ENCODE measurements at regions not wholly inside any gene's neighbourhood (a gene's known extent, or its start where the extent isn't known, plus 50 kb on each side); places are given as distances from the start of the nearest gene placed in this dataset.

DNA sequence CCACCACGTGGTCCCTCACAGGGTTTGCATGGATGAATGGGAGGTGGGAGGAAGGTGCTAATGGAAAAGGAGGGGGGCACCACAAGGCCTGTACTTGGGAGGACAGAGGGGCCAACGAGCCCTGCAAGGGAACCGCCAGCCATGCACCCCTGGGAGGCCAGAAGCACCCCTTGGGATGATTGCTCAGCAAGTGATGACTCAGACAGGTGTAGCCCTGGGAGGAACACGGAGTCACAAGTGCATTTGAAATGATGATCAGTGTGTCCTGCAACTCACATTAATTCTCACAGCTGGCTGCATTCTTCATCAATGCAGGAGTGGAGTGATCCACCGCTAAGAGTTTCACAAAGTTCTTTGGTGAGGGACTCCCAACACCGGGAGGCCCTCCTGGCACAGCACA is 82.8 kb upstream of the ZNF254 start:
- Histone ChIP-seq H3K79me1 (ENCODE audit: insufficient read depth, low read depth, low read length, poor library complexity, severe bottlenecking) (no peaks in the 10 kb centered on the region), H3T11ph (ENCODE audit: low read length) (no peak overlapping the region), H4K8ac (replicated peaks; ENCODE audit: insufficient read length, low read depth, low read length) (no peak overlapping the region), H3K18ac (ENCODE audit: insufficient read length, low read depth, low read length) (no peak overlapping the region), H3K4ac (ENCODE audit: low read depth, low read length) (no peak overlapping the region), H3K4me2 (ENCODE audit: insufficient read depth, insufficient read length, low read length) (no peak overlapping the region), H3K23me2 (ENCODE audit: insufficient read length, low read depth, low read length, poor library complexity, severe bottlenecking) (no peaks in the 10 kb centered on the region), H2BK12ac (ENCODE audit: insufficient read length, low read depth, low read length) (no peak overlapping the region), H2BK5ac (ENCODE audit: insufficient read length, low read length) (no peak overlapping the region), H3K27ac (ENCODE audit: insufficient read length, low read depth, low read length) (no peak overlapping the region), H3K23ac (ENCODE audit: insufficient read length, low read depth, low read length) (no peak overlapping the region), H3K79me2 (ENCODE audit: insufficient read depth, low read length) (no peaks in the 10 kb centered on the region), H4K20me1 (ENCODE audit: control insufficient read depth, insufficient read depth, insufficient read length) (no peaks in the 10 kb centered on the region), H2AFZ (ENCODE audit: low read length) (no peak overlapping the region), H3K9ac (ENCODE audit: extremely low read depth, insufficient read length, low read length) (no peak overlapping the region), H4K5ac (ENCODE audit: insufficient read length, low read depth, low read length) (no peak overlapping the region), H3K27me3 (ENCODE audit: insufficient read depth, low read length) (no peaks in the 10 kb centered on the region), H3K9me3 (ENCODE audit: control insufficient read depth, low read depth, low read length) (peaks cover 66% of the 10 kb centered on the region), H2BK20ac (ENCODE audit: low read depth, low read length, poor library complexity, severe bottlenecking) (no peak overlapping the region), H4K91ac (ENCODE audit: insufficient read length, low read depth, low read length) (no peak overlapping the region), H3K56ac (ENCODE audit: insufficient read length, low read depth, low read length) (no peak overlapping the region), H2BK120ac (ENCODE audit: low read depth, low read length, poor library complexity, severe bottlenecking) (no peak overlapping the region), H3K4me1 (ENCODE audit: insufficient read depth, low read length) (no peaks in the 10 kb centered on the region), H3K14ac (ENCODE audit: insufficient read depth, low read length) (no peak overlapping the region), H2BK15ac (ENCODE audit: low read depth, low read length) (no peak overlapping the region), H2AK5ac (ENCODE audit: insufficient read length, low read length) (no peak overlapping the region)
- peaks cover 3% of the 10 kb centered on the region; the same call in 1 of the 2 replicates for H3K27me3 Mint-ChIP-seq (ENCODE audit: low read depth)
- H3K9me3 Mint-ChIP-seq: peaks cover 87 to 90% of the 10 kb centered on the region in 2 experiments
- no peak overlapping the region for H3K4me3 Mint-ChIP-seq
- TF ChIP-seq, protein P1, sequence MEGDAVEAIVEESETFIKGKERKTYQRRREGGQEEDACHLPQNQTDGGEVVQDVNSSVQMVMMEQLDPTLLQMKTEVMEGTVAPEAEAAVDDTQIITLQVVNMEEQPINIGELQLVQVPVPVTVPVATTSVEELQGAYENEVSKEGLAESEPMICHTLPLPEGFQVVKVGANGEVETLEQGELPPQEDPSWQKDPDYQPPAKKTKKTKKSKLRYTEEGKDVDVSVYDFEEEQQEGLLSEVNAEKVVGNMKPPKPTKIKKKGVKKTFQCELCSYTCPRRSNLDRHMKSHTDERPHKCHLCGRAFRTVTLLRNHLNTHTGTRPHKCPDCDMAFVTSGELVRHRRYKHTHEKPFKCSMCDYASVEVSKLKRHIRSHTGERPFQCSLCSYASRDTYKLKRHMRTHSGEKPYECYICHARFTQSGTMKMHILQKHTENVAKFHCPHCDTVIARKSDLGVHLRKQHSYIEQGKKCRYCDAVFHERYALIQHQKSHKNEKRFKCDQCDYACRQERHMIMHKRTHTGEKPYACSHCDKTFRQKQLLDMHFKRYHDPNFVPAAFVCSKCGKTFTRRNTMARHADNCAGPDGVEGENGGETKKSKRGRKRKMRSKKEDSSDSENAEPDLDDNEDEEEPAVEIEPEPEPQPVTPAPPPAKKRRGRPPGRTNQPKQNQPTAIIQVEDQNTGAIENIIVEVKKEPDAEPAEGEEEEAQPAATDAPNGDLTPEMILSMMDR (conservative IDR thresholded peaks at IDR 0.05): no peak
- H3K27ac Mint-ChIP-seq: no peak overlapping the region
- H3K4me1 Mint-ChIP-seq: no peaks in the 10 kb centered on the region
- WGBS (ENCODE audit: extremely low coverage, insufficient read length, low lambda C conversion rate): no CpG with 5 or more reads among the region's 6 CpGs
- peaks cover 4 to 16% (median 14%) of the 10 kb centered on the region in 3 experiments; a peak in 6 of 7 replicates for H3K36me3 Mint-ChIP-seq (ENCODE audit: insufficient read depth in 1 of 3, low read depth in 3 of 3)
- no peak for DNase-seq

All from H9 (cell line).